Mucosa of gallbladder (tissue), 1 donor: ENCODE measurements at regions not wholly inside any gene's neighbourhood (a gene's known extent, or its start where the extent isn't known, plus 50 kb on each side); places are given as distances from the start of the nearest gene placed in this dataset.

ENCODE experiments used
- DNase-seq: peaks from one replicate; pipeline ENCODE4 v3.0.0-alpha.2; 2020; ENCODE audit warnings: low spot score
- donor health status: DM: no; HTN: no; CAD: no.

DNA sequence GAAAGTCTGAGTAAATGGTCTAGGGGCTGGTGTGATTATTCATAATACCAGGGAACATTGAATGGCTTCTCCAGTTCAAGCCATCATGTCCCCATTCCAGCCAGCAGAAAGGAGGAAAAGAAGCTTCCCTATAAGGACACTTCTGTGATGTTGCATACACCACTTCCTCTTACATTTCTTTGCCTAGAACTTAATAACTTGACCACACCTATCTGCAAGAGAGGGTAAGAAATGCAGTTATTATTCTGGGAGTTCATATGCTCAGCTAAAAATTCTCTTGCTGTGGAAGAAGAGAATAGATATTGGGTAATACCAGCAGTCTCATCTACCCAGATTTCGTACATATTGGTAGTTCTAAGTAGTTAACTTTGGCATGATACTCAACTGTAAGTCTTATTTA is 166.1 kb downstream of the SLC28A3 start:
- DNase-seq, result no peak

GRCh38 chr9:84177407-84177806 is 163.2 kb downstream of the SLC28A3 start:
- no peak for DNase-seq

DNA sequence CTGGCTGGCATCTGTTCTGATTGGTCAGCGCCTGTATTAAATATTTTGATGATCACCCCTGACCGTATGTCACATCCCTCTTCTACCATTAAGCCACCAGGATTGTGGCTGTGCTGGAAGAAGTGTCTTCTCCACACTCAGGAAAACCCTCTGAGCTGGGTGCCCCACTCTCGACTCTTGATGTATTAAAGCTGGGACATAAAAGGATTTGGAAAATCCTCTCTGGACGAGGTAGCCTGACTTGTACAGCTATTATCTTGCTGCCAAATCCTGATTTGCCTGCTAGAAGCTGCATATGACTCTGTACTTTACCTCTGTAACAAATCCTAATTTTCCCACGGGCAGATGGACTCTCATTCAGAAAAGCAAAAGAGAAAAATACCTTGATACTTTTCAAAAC is 161.0 kb downstream of the SLC28A3 start:
- no peak for DNase-seq

GRCh38 chr9:84187090-84187489 is 153.5 kb downstream of the SLC28A3 start:
- DNase-seq, result no peak

GRCh38 chr9:84189904-84190303 is 150.7 kb downstream of the SLC28A3 start:
- no peak for DNase-seq

GRCh38 chr9:84190411-84190810 is 150.1 kb downstream of the SLC28A3 start:
- no peak for DNase-seq

GRCh38 chr9:84206801-84207370 is 133.7 kb downstream of the SLC28A3 start:
- DNase-seq, result no peak

- DNase-seq, result no peak
Observed at GRCh38 chr9:84207491-84207951, 133.0 kb downstream of the SLC28A3 start.

- no peak for DNase-seq
Observed at GRCh38 chr9:84212246-84212645, 128.3 kb downstream of the SLC28A3 start.

GRCh38 chr9:84212982-84213381 is 127.6 kb downstream of the SLC28A3 start:
- no peak for DNase-seq

- no peak for DNase-seq
Observed at GRCh38 chr9:84216151-84216550, 124.4 kb downstream of the SLC28A3 start.

GRCh38 chr9:84218322-84218721 is 122.2 kb downstream of the SLC28A3 start:
- no peak for DNase-seq

DNA sequence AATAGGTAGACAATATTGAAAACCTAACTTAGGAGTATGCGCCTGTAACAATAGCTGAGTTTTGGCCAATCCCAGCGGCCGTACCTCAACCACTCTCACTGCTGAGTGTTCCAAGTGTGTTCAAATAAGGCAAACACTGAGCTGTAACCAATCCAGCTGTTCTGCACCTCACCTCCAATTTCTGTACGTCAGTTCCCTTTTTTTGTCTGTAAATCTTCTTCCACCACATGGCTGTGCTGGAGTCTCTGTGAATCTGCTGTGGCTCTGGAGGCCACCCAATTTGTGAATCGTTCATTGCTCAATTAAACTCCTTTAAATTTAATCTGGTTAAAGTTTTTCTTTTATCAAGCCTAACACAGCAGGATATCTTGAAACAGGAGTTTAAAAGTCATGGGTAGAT is 116.3 kb downstream of the SLC28A3 start:
- no peak for DNase-seq
